ENCODE measurements at regions not wholly inside any gene's neighbourhood (a gene's known extent, or its start where the extent isn't known, plus 50 kb on each side); places are given as distances from the start of the nearest gene placed in this dataset.

- no peaks in the 10 kb centered on the region for H3K9me3 ChIP-seq (ENCODE audit: low read length)
- TF ChIP-seq EZH2phosphoT487 (IDR thresholded peaks at IDR 0.05; ENCODE audit: borderline replicate concordance, low read length) (no peak), CTCF (conservative IDR thresholded peaks at IDR 0.05; ENCODE audit: low read depth, low read length) (no peak), EZH2 (IDR thresholded peaks at IDR 0.05; ENCODE audit: low read length, unreplicated experiment) (no peak)
- H3K4me2 ChIP-seq (ENCODE audit: low read length) = no peak overlapping the region
- no peaks in the 10 kb centered on the region for H3K27me3 ChIP-seq (ENCODE audit: low read length)
- H3K79me2 ChIP-seq (ENCODE audit: low read length) = no peaks in the 10 kb centered on the region
- DNase-seq (no peak), ATAC-seq (no peak)
- no peaks in the 10 kb centered on the region for H3K36me3 ChIP-seq (ENCODE audit: low read depth, low read length)
- BruUV-seq (replicated peaks) = no TSS peak
- H3K9ac ChIP-seq (ENCODE audit: low read length) = no peak overlapping the region
- ChIA-PET CTCF (no interaction called here), POLR2A (ENCODE audit: unreplicated experiment) (no interaction called here)
- H4K20me1 ChIP-seq (ENCODE audit: low read length) = no peaks in the 10 kb centered on the region
- H3K4me3 ChIP-seq (ENCODE audit: low read length) = no peak overlapping the region
- no peak overlapping the region for H2AFZ ChIP-seq (ENCODE audit: low read length)
- intact Hi-C loops (cut with micrococcal nuclease) = no loop called here
- no peaks in the 10 kb centered on the region for H3F3A ChIP-seq (ENCODE audit: low read length, unreplicated experiment)
- H3K4me1 ChIP-seq (ENCODE audit: insufficient read depth, low read length) = no peaks in the 10 kb centered on the region
- no peak overlapping the region for H3K27ac ChIP-seq (ENCODE audit: low read length)
- no peaks in the 10 kb centered on the region for H3K9me2 ChIP-seq (replicated peaks; ENCODE audit: low read length)
Measured at GRCh38 chr7:14055813-14056212, 66.3 kb upstream of the ETV1 start.

- no peak for TF ChIP-seq EZH2 (IDR thresholded peaks at IDR 0.05; ENCODE audit: low read length, unreplicated experiment)
- no peak for DNase-seq
- intact Hi-C loops (cut with micrococcal nuclease) = no loop called here
- no peaks in the 10 kb centered on the region for H3K36me3 ChIP-seq (ENCODE audit: low read depth, low read length)
- H3F3A ChIP-seq (ENCODE audit: low read length, unreplicated experiment) = no peaks in the 10 kb centered on the region
- no TSS peak for BruUV-seq (replicated peaks)
- H3K79me2 ChIP-seq (ENCODE audit: low read length) = no peaks in the 10 kb centered on the region
- no peaks in the 10 kb centered on the region for H4K20me1 ChIP-seq (ENCODE audit: low read length)
- H3K4me2 ChIP-seq (ENCODE audit: low read length) = no peak overlapping the region
- no peaks in the 10 kb centered on the region; the same call in 1 of the 2 replicates for H3K4me1 ChIP-seq (ENCODE audit: insufficient read depth, low read length)
- 0 out of 2 replicates have a peak overlapping the region, but pooled peaks have one; percentile 26 for H2AFZ ChIP-seq (ENCODE audit: low read length)
- no peak overlapping the region for H3K27ac ChIP-seq (ENCODE audit: low read length)
- H3K9ac ChIP-seq (ENCODE audit: low read length) = no peak overlapping the region
- ChIA-PET CTCF (no interaction called here), POLR2A (ENCODE audit: unreplicated experiment) (no interaction called here)
- no peaks in the 10 kb centered on the region for H3K27me3 ChIP-seq (ENCODE audit: low read length)
- H3K9me2 ChIP-seq (replicated peaks; ENCODE audit: low read length) = no peaks in the 10 kb centered on the region
- no peak for ATAC-seq
- no peaks in the 10 kb centered on the region for H3K9me3 ChIP-seq (ENCODE audit: low read length)
- H3K4me3 ChIP-seq (ENCODE audit: low read length) = no peak overlapping the region
Measured at GRCh38 chr7:14054125-14054524, 64.7 kb upstream of the ETV1 start.

- H3K27me3 ChIP-seq (ENCODE audit: low read length) = no peaks in the 10 kb centered on the region
- H4K20me1 ChIP-seq (ENCODE audit: low read length) = no peaks in the 10 kb centered on the region
- no peaks in the 10 kb centered on the region for H3K79me2 ChIP-seq (ENCODE audit: low read length)
- no peaks in the 10 kb centered on the region; the same call in 1 of the 2 replicates for H3K4me1 ChIP-seq (ENCODE audit: insufficient read depth, low read length)
- no peaks in the 10 kb centered on the region for H3K9me2 ChIP-seq (replicated peaks; ENCODE audit: low read length)
- H3K36me3 ChIP-seq (ENCODE audit: low read depth, low read length) = no peaks in the 10 kb centered on the region
- H3F3A ChIP-seq (ENCODE audit: low read length, unreplicated experiment) = no peaks in the 10 kb centered on the region
- ChIA-PET CTCF (no interaction called here), POLR2A (ENCODE audit: unreplicated experiment) (no interaction called here)
- TF ChIP-seq CTCF (conservative IDR thresholded peaks at IDR 0.05; ENCODE audit: low read depth, low read length) (no peak), EZH2 (IDR thresholded peaks at IDR 0.05; ENCODE audit: low read length, unreplicated experiment) (no peak), EZH2phosphoT487 (IDR thresholded peaks at IDR 0.05; ENCODE audit: borderline replicate concordance, low read length) (no peak)
- no peaks in the 10 kb centered on the region for H3K9me3 ChIP-seq (ENCODE audit: low read length)
- H3K27ac ChIP-seq (ENCODE audit: low read length) = no peak overlapping the region
- H2AFZ ChIP-seq (ENCODE audit: low read length) = no peak overlapping the region
- intact Hi-C loops (cut with micrococcal nuclease) = no loop called here
- peak; percentile 8 for DNase-seq
- no peak overlapping the region for H3K4me2 ChIP-seq (ENCODE audit: low read length)
- BruUV-seq (replicated peaks) = no TSS peak
- no peak for ATAC-seq
- H3K9ac ChIP-seq (ENCODE audit: low read length) = no peak overlapping the region
- no peak overlapping the region for H3K4me3 ChIP-seq (ENCODE audit: low read length)
Measured at GRCh38 chr7:14048889-14049288, 59.4 kb upstream of the ETV1 start.
